DND-41 (cell line): ENCODE measurements at regions not wholly inside any gene's neighbourhood (a gene's known extent, or its start where the extent isn't known, plus 50 kb on each side); places are given as distances from the start of the nearest gene placed in this dataset.

Experiments used
- CTCF ChIP-seq: IDR thresholded peaks from 2 replicates; pipeline ENCODE4 v1.5.1; 2012; ENCODE audit warnings: borderline replicate concordance, low read length, moderate library complexity, mild to moderate bottlenecking; ENCODE audit not compliant: poor library complexity, severe bottlenecking; ENCODE audit errors: extremely low read depth
- EZH2 ChIP-seq: IDR thresholded peaks from 3 replicates; pipeline ENCODE4 v1.6.1; 2012; ENCODE audit warnings: borderline replicate concordance, low read depth, mild to moderate bottlenecking, moderate library complexity, low read length, inconsistent platforms; ENCODE audit not compliant: severe bottlenecking

DNA sequence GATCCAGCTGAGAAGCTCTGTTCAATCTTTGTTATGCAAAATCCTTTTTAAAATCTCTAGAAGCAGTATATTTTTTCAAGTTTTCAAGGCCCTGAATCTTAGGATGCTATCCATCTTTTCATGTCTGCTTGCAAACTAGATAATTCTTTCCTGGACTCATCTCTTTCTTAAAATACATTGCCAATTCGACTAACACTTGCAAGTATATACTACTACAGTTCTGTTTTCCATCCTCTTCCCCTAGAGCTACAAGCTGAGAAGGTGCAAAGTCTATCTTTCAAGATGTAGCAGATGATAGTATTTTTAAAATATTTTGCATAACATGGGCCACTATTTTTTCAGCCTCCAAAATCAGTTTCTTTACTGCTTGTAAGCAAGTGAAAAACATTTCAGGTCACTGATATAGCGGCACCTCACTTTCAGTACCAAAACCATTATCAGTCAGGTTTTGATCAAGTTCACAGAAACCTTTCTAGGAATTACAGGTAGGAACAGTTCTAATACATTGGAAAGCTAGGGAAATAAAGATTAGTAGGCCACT is 196.4 kb upstream of the CDH20 start:
- TF ChIP-seq CTCF (no peak), EZH2 (no peak)
